Smooth muscle cell (in vitro differentiated cells): ENCODE measurements at regions not wholly inside any gene's neighbourhood (a gene's known extent, or its start where the extent isn't known, plus 50 kb on each side); places are given as distances from the start of the nearest gene placed in this dataset.
A peak's percentile ranks its signal among the peaks of the same experiment; 100 is the strongest.

Source experiments
- DNase-seq: peaks from one replicate; lab custom pipeline; 2025; ENCODE audit not compliant: unreplicated experiment; lab: John Stamatoyannopoulos, UW
- H2AFZ ChIP-seq: fragments of 200-600 bp; sonication (generic); 2 replicates; pipeline ENCODE4 v1.6.0; 2016; ENCODE audit warnings: antibody characterized with exemption, low read depth, mild to moderate bottlenecking
- H3F3A ChIP-seq: fragments of 200-600 bp; sonication (generic); 2 replicates; pipeline ENCODE4 v1.6.0; 2017; ENCODE audit warnings: antibody characterized with exemption, low read depth
- H3K27ac ChIP-seq: fragments of 200-600 bp; sonication (generic); 2 replicates; pipeline ENCODE4 v1.5.1; 2016; ENCODE audit warnings: low read depth, mild to moderate bottlenecking
- H3K27me3 ChIP-seq: fragments of 200-600 bp; sonication (generic); 2 replicates; pipeline ENCODE4 v1.6.1; 2016; ENCODE audit warnings: low read depth, mild to moderate bottlenecking
- H3K36me3 ChIP-seq: fragments of 200-600 bp; sonication (generic); 2 replicates; pipeline ENCODE4 v1.5.1; 2016; ENCODE audit warnings: low read depth
- H3K4me1 ChIP-seq: fragments of 200-600 bp; sonication (generic); 2 replicates; pipeline ENCODE4 v1.5.1; 2016; ENCODE audit warnings: low read depth
- H3K4me2 ChIP-seq: fragments of 200-600 bp; sonication (generic); 2 replicates; pipeline ENCODE4 v1.6.0; 2016; ENCODE audit warnings: mild to moderate bottlenecking
- H3K4me3 ChIP-seq: fragments of 200-600 bp; sonication (generic); 2 replicates; pipeline ENCODE4 v1.5.1; 2016; ENCODE audit warnings: mild to moderate bottlenecking
- H3K79me2 ChIP-seq: fragments of 200-600 bp; sonication (generic); 2 replicates; pipeline ENCODE4 v1.6.0; 2016; ENCODE audit warnings: low read depth, mild to moderate bottlenecking
- H3K9ac ChIP-seq: fragments of 200-600 bp; sonication (generic); 2 replicates; pipeline ENCODE4 v1.6.0; 2016; ENCODE audit warnings: low read depth
- H3K9me3 ChIP-seq: fragments of 200-600 bp; sonication (generic); replicated peaks from 2 replicates; pipeline ENCODE4 v1.5.1; 2016; ENCODE audit warnings: low read depth
- H4K20me1 ChIP-seq: fragments of 200-600 bp; sonication (generic); 2 replicates; pipeline ENCODE4 v1.6.0; 2016; ENCODE audit warnings: low read depth
- CTCF ChIP-seq: fragments of 200-600 bp; sonication (generic); IDR thresholded peaks from 2 replicates; pipeline ENCODE4 v1.5.1; 2017; ENCODE audit warnings: borderline replicate concordance, mild to moderate bottlenecking, antibody characterized with exemption; ENCODE audit not compliant: insufficient read depth, poor library complexity, severe bottlenecking
- WGBS: methylation state at CpG from one replicate; pipeline ENCODE4 v1.1.7; 2016; ENCODE audit warnings: low lambda C conversion rate; 5-methylcytosine and 5-hydroxymethylcytosine counted together

- Histone ChIP-seq H3K27ac (no peak overlapping the region), H3K9me3 (no peaks in the 10 kb centered on the region), H3K4me3 (no peak overlapping the region), H3K9ac (no peak overlapping the region), H3K4me1 (no peaks in the 10 kb centered on the region), H3K79me2 (no peaks in the 10 kb centered on the region), H3K27me3 (no peaks in the 10 kb centered on the region), H3K36me3 (no peaks in the 10 kb centered on the region), H4K20me1 (no peaks in the 10 kb centered on the region), H2AFZ (no peak overlapping the region), H3K4me2 (no peak overlapping the region), H3F3A (peaks cover 3% of the 10 kb centered on the region)
- no peak for DNase-seq
- TF ChIP-seq CTCF = no peak
- 91% methylated on average over 32 of the region's 32 CpGs for WGBS
Observed at GRCh38 chr13:27014406-27015359, 156.9 kb downstream of the USP12 start.

- no peaks in the 10 kb centered on the region for H3K36me3 ChIP-seq
- H3K4me1 ChIP-seq = no peaks in the 10 kb centered on the region
- peak overlapping the region; percentile 32 for H3K4me2 ChIP-seq
- H3K27ac ChIP-seq = peak overlapping the region; percentile 77
- peaks cover 3% of the 10 kb centered on the region for H3F3A ChIP-seq
- no peak overlapping the region for H2AFZ ChIP-seq
- H3K79me2 ChIP-seq = no peaks in the 10 kb centered on the region
- 42% methylated on average over 7 of the region's 7 CpGs for WGBS
- H4K20me1 ChIP-seq = no peaks in the 10 kb centered on the region
- TF ChIP-seq CTCF = no peak
- no peak overlapping the region for H3K4me3 ChIP-seq
- no peaks in the 10 kb centered on the region for H3K9me3 ChIP-seq
- H3K9ac ChIP-seq = no peak overlapping the region
- peaks cover 5% of the 10 kb centered on the region for H3K27me3 ChIP-seq
- DNase-seq = no peak
Observed at GRCh38 chr13:27012482-27013197, 159.0 kb downstream of the USP12 start.

- Histone ChIP-seq H2AFZ (no peak overlapping the region), H3K9ac (no peak overlapping the region), H3K27me3 (peaks cover 15% of the 10 kb centered on the region), H3K4me3 (no peak overlapping the region), H3K27ac (no peak overlapping the region), H3K4me2 (no peak overlapping the region), H3K9me3 (no peaks in the 10 kb centered on the region), H3F3A (peaks cover 3% of the 10 kb centered on the region), H3K36me3 (no peaks in the 10 kb centered on the region), H3K4me1 (peaks cover under 1% of the 10 kb centered on the region), H3K79me2 (no peaks in the 10 kb centered on the region), H4K20me1 (no peaks in the 10 kb centered on the region)
- no peak for DNase-seq
- WGBS = 93% methylated on average over 5 of the region's 5 CpGs
- no peak for TF ChIP-seq CTCF
Observed at GRCh38 chr13:27011661-27012060, 159.9 kb downstream of the USP12 start.
